Activated CD4-positive, alpha-beta T cell treated with anti-CD3 and anti-CD28 coated beads, Interleukin-2, amount 50 U/mL, for 4 hours (primary cell): ENCODE measurements at regions not wholly inside any gene's neighbourhood (a gene's known extent, or its start where the extent isn't known, plus 50 kb on each side); places are given as distances from the start of the nearest gene placed in this dataset.
A peak's percentile ranks its signal among the peaks of the same experiment; 100 is the strongest.

Source experiments
- DNase-seq, 2 experiments: peaks; one replicate each; pipeline ENCODE4 v3.0.0-alpha.2; 2020

GRCh38 chr7:424961-425793 is 94.5 kb downstream of the PDGFA start:
- no peak for DNase-seq

- DNase-seq = no peak
Measured at GRCh38 chr7:425794-426188, 93.9 kb downstream of the PDGFA start.

GRCh38 chr7:426510-426909 is 93.1 kb downstream of the PDGFA start:
- DNase-seq = no peak

- no peak for DNase-seq
Measured at GRCh38 chr7:427506-428103, 92.0 kb downstream of the PDGFA start.

GRCh38 chr7:428387-428786 is 91.3 kb downstream of the PDGFA start:
- DNase-seq = no peak

- DNase-seq = no peak
Measured at GRCh38 chr7:428927-429827, 90.5 kb downstream of the PDGFA start.

- no peak for DNase-seq
Measured at GRCh38 chr7:429828-430180, 89.8 kb downstream of the PDGFA start.

GRCh38 chr7:431041-431440 is 88.6 kb downstream of the PDGFA start:
- no peak for DNase-seq

GRCh38 chr7:431658-432111 is 88.0 kb downstream of the PDGFA start:
- DNase-seq = no peak

GRCh38 chr7:432256-432655 is 87.4 kb downstream of the PDGFA start:
- DNase-seq = no peak

- DNase-seq = no peak
Measured at GRCh38 chr7:432933-433332, 86.7 kb downstream of the PDGFA start.

- no peak for DNase-seq
Measured at GRCh38 chr7:433558-433957, 86.1 kb downstream of the PDGFA start.

- DNase-seq = no peak
Measured at GRCh38 chr7:434891-435629, 84.6 kb downstream of the PDGFA start.

- DNase-seq = peak in 1 of 2 experiments; percentile 7
Measured at GRCh38 chr7:435630-436366, 83.8 kb downstream of the PDGFA start.

- no peak for DNase-seq
Measured at GRCh38 chr7:436367-437128, 83.1 kb downstream of the PDGFA start.

GRCh38 chr7:437329-438251 is 82.1 kb downstream of the PDGFA start:
- no peak for DNase-seq

- DNase-seq = no peak
Measured at GRCh38 chr7:438361-438760, 81.3 kb downstream of the PDGFA start.

- DNase-seq = no peak
Measured at GRCh38 chr7:438916-439315, 80.7 kb downstream of the PDGFA start.

- no peak for DNase-seq
Measured at GRCh38 chr7:440059-440749, 79.4 kb downstream of the PDGFA start.
